PC-9 (cell line): ENCODE measurements at regions not wholly inside any gene's neighbourhood (a gene's known extent, or its start where the extent isn't known, plus 50 kb on each side); places are given as distances from the start of the nearest gene placed in this dataset.
"Not testable (repeated sequence)": the region's sequence is repeated elsewhere in the genome, so short reads cannot be mapped to it uniquely, and the experiment has no call there.

Source experiments
- CTCF ChIP-seq: fragments of 200-600 bp; sonication (generic); conservative IDR thresholded peaks from 2 replicates; pipeline ENCODE4 v1.6.1; 2017; ENCODE audit warnings: mixed run types, antibody characterized with exemption, mild to moderate bottlenecking, moderate library complexity
- EZH2 ChIP-seq: fragments of 200-600 bp; sonication (generic); IDR thresholded peaks from 2 replicates; pipeline ENCODE4 v1.8.0; 2017; ENCODE audit warnings: antibody characterized with exemption, low read depth

DNA sequence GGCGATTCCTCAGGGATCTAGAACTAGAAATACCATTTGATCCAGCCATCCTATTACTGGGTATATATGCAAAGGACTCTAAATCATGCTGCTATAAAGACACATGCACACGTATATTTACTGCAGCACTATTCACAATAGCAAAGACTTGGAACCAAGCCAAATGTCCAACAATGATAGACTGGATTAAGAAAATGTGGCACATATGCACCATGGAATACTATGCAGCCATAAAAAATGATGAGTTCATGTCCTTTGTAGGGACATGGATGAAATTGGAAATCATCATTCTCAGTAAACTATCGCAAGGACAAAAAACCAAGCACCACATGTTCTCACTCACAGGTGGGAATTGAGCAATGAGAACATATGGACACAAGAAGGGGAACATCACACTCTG is 93.1 kb upstream of the NT5E start:
- TF ChIP-seq EZH2, CTCF: not testable (repeated sequence)
